ENCODE measurements at regions not wholly inside any gene's neighbourhood (a gene's known extent, or its start where the extent isn't known, plus 50 kb on each side); places are given as distances from the start of the nearest gene placed in this dataset.

- no peak for TF ChIP-seq EP300 (IDR thresholded peaks at IDR 0.05)
- TF ChIP-seq CTCF (IDR thresholded peaks at IDR 0.05) = no peak
Measured at GRCh38 chrX:8916697-8917096, 115.5 kb upstream of the FAM9A start.
